GM12892 (cell line): ENCODE measurements at regions not wholly inside any gene's neighbourhood (a gene's known extent, or its start where the extent isn't known, plus 50 kb on each side); places are given as distances from the start of the nearest gene placed in this dataset.

ENCODE experiments used
- POLR2A ChIP-seq: IDR thresholded peaks from 2 replicates; pipeline ENCODE4 v1.6.1; 2011; ENCODE audit warnings: low read depth, low read length, control low read depth
- POLR2AphosphoS5 ChIP-seq: IDR thresholded peaks from 2 replicates; pipeline ENCODE4 v1.6.1; 2011; ENCODE audit warnings: low read depth, low read length, control low read depth

DNA sequence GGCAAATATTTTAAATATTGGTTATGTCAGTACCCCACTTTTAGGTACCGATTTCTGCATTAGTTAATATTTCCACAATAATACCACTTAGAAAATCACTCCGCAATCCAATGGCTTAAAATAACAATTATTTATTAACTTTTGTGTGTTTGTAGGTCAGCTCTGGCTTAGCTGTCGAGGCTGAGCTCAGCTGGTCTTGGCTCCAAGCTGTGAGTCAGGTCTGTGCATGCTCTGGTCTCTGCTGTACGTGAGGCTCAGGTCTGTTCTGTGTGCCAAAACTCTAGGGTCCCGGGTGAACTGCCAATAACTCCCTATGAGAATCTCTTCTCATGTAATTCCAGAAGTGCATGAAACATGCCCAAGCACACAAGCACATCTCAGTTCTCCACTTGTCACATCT lies 245.8 kb upstream of the GK2 start:
- no peak for TF ChIP-seq POLR2A
- TF ChIP-seq POLR2AphosphoS5: no peak
